NCI-H524 (cell line): ENCODE measurements at regions not wholly inside any gene's neighbourhood (a gene's known extent, or its start where the extent isn't known, plus 50 kb on each side); places are given as distances from the start of the nearest gene placed in this dataset.
"Not testable (repeated sequence)": the region's sequence is repeated elsewhere in the genome, so short reads cannot be mapped to it uniquely, and the experiment has no call there.

ENCODE experiments used
- DNase-seq, 2 experiments: peaks; one replicate each; lab custom pipeline; 2025; lab: John Stamatoyannopoulos, UW

- DNase-seq: not testable (repeated sequence)
These were observed 140.2 kb upstream of the ZNF469 start for GRCh38 chr16:88242312-88243295.

GRCh38 chr16:88243921-88244320, 138.8 kb upstream of the ZNF469 start:
- DNase-seq: not testable (repeated sequence)

GRCh38 chr16:88245241-88246081, 137.3 kb upstream of the ZNF469 start:
- DNase-seq: not testable (repeated sequence)

GRCh38 chr16:88246955-88247582, 135.7 kb upstream of the ZNF469 start:
- DNase-seq: not testable (repeated sequence)

GRCh38 chr16:88247583-88247966, 135.2 kb upstream of the ZNF469 start:
- DNase-seq: not testable (repeated sequence)

GRCh38 chr16:88248761-88249160, 134.0 kb upstream of the ZNF469 start:
- DNase-seq: not testable (repeated sequence)

GRCh38 chr16:88250381-88250780, 132.4 kb upstream of the ZNF469 start:
- not testable (repeated sequence) for DNase-seq

GRCh38 chr16:88252057-88252794, 130.5 kb upstream of the ZNF469 start:
- DNase-seq: not testable (repeated sequence)

GRCh38 chr16:88258141-88258540, 124.6 kb upstream of the ZNF469 start:
- peak in 1 of 2 experiments; percentile 16 for DNase-seq

GRCh38 chr16:88258764-88259525, 123.8 kb upstream of the ZNF469 start:
- DNase-seq: not testable (repeated sequence)

- not testable (repeated sequence) for DNase-seq
These were observed 123.2 kb upstream of the ZNF469 start for GRCh38 chr16:88259538-88259937.

- DNase-seq: not testable (repeated sequence)
These were observed 122.6 kb upstream of the ZNF469 start for GRCh38 chr16:88260146-88260545.

- DNase-seq: not testable (repeated sequence)
These were observed 121.7 kb upstream of the ZNF469 start for GRCh38 chr16:88260881-88261665.

GRCh38 chr16:88261814-88262605, 120.7 kb upstream of the ZNF469 start:
- DNase-seq: not testable (repeated sequence)

GRCh38 chr16:88262858-88263563, 119.7 kb upstream of the ZNF469 start:
- peak; percentile 35 to 73 for DNase-seq

- not testable (repeated sequence) for DNase-seq
These were observed 119.0 kb upstream of the ZNF469 start for GRCh38 chr16:88263681-88264287.

- DNase-seq: no peak
These were observed 118.0 kb upstream of the ZNF469 start for GRCh38 chr16:88264641-88265285.
